ENCODE measurements at regions not wholly inside any gene's neighbourhood (a gene's known extent, or its start where the extent isn't known, plus 50 kb on each side); places are given as distances from the start of the nearest gene placed in this dataset.

GRCh38 chr3:923161-923910 is 169.5 kb upstream of the CNTN6 start:
- Histone ChIP-seq H3K36me3 (replicated peaks in 1 of 2; ENCODE audit: control insufficient read depth in 1 of 2, insufficient read depth in 2 of 2, low read length in 1 of 2) (no peaks in the 10 kb centered on the region), H3K79me2 (ENCODE audit: insufficient read depth) (no peaks in the 10 kb centered on the region), H3K9ac (no peak overlapping the region), H3F3A (replicated peaks; ENCODE audit: insufficient read depth) (no peaks in the 10 kb centered on the region), H4K20me1 (ENCODE audit: insufficient read depth) (no peaks in the 10 kb centered on the region), H3K4me2 (no peak overlapping the region), H2AFZ (ENCODE audit: low read depth) (no peak overlapping the region), H3K4me1 (ENCODE audit: control insufficient read depth in 1 of 2, insufficient read depth in 2 of 2, low read depth in 1 of 2, low read length in 1 of 2) (no peaks in the 10 kb centered on the region), H3K27ac (ENCODE audit: low read depth in 2 of 2, low read length in 1 of 2) (no peak overlapping the region), H3K9me2 (no peaks in the 10 kb centered on the region), H3K27me3 (ENCODE audit: insufficient read depth) (no peaks in the 10 kb centered on the region), H3K4me3 (ENCODE audit: low read depth in 2 of 2, low read length in 1 of 2) (no peak overlapping the region), H3K9me3 (no peaks in the 10 kb centered on the region)
- WGBS (ENCODE audit: low lambda C conversion rate), result 24% methylated on average over 4 of the region's 4 CpGs
- CTCF ChIA-PET, result interaction anchor here (1.1 kb wide), 1 partner anchor 21 kb away, joined by 4 read pairs; no protein-coding TSS in a partner anchor
- POLR2A ChIA-PET, result no interaction called here
- no peak for DNase-seq
- TF ChIP-seq FOXJ3 (CRISPR knock-in tag; IDR thresholded peaks at IDR 0.05) (no peak), TEAD4 (IDR thresholded peaks at IDR 0.05; ENCODE audit: borderline replicate concordance, insufficient read depth) (no peak), FOXM1 (IDR thresholded peaks at IDR 0.05; ENCODE audit: low read depth) (no peak), ZBTB33 (IDR thresholded peaks at IDR 0.05; ENCODE audit: borderline replicate concordance, low read depth) (no peak), NFIC (IDR thresholded peaks at IDR 0.05; ENCODE audit: borderline replicate concordance) (no peak), TCF12 (IDR thresholded peaks at IDR 0.05) (no peak), NRF1 (IDR thresholded peaks at IDR 0.05; ENCODE audit: low read depth, low read length) (no peak), PBX3 (IDR thresholded peaks at IDR 0.05) (no peak), RFX5 (IDR thresholded peaks at IDR 0.05; ENCODE audit: low read length) (no peak), EZH2phosphoT487 (IDR thresholded peaks at IDR 0.05; ENCODE audit: borderline replicate concordance, low read depth) (no peak)

GRCh38 chr3:930866-931265 is 162.0 kb upstream of the CNTN6 start:
- no peaks in the 10 kb centered on the region for H4K20me1 ChIP-seq (ENCODE audit: insufficient read depth)
- TF ChIP-seq PBX3 (IDR thresholded peaks at IDR 0.05) (no peak), RAD21 (IDR thresholded peaks at IDR 0.05; ENCODE audit: low read length) (no peak), FOSL2 (IDR thresholded peaks at IDR 0.05; ENCODE audit: borderline replicate concordance, low read depth) (no peak), TCF12 (IDR thresholded peaks at IDR 0.05) (no peak)
- H3K4me2 ChIP-seq, result no peak overlapping the region
- WGBS (ENCODE audit: low lambda C conversion rate), result 24% methylated on average over 1 of the region's 1 CpG
- no peaks in the 10 kb centered on the region for H3K36me3 ChIP-seq (replicated peaks in 1 of 2; ENCODE audit: control insufficient read depth in 1 of 2, insufficient read depth in 2 of 2, low read length in 1 of 2)
- H3K9me3 ChIP-seq, result no peaks in the 10 kb centered on the region
- H3K9me2 ChIP-seq, result no peaks in the 10 kb centered on the region
- H3K27ac ChIP-seq (ENCODE audit: low read depth in 2 of 2, low read length in 1 of 2), result no peak overlapping the region
- no peaks in the 10 kb centered on the region for H3K27me3 ChIP-seq (ENCODE audit: insufficient read depth)
- no peaks in the 10 kb centered on the region for H3K4me1 ChIP-seq (ENCODE audit: control insufficient read depth in 1 of 2, insufficient read depth in 2 of 2, low read depth in 1 of 2, low read length in 1 of 2)
- no peaks in the 10 kb centered on the region for H3F3A ChIP-seq (replicated peaks; ENCODE audit: insufficient read depth)
- no peak overlapping the region for H3K9ac ChIP-seq
- no peak overlapping the region for H2AFZ ChIP-seq (ENCODE audit: low read depth)
- POLR2A ChIA-PET, result no interaction called here
- H3K79me2 ChIP-seq (ENCODE audit: insufficient read depth), result no peaks in the 10 kb centered on the region
- CTCF ChIA-PET, result no interaction called here
- H3K4me3 ChIP-seq (ENCODE audit: low read depth in 2 of 2, low read length in 1 of 2), result no peak overlapping the region
- no peak for DNase-seq
